Erythroblast (primary cell): ENCODE measurements at regions not wholly inside any gene's neighbourhood (a gene's known extent, or its start where the extent isn't known, plus 50 kb on each side); places are given as distances from the start of the nearest gene placed in this dataset.

Experiments used
- GATA1 ChIP-seq: IDR thresholded peaks from 2 replicates; pipeline ENCODE4 v1.6.1; 2011; ENCODE audit warnings: low read depth, mild to moderate bottlenecking, control low read depth, low read length, moderate library complexity
- POLR2A ChIP-seq: IDR thresholded peaks from 2 replicates; pipeline ENCODE4 v1.6.1; 2011; ENCODE audit warnings: mild to moderate bottlenecking, low read length

- TF ChIP-seq POLR2A (no peak), GATA1 (no peak)
These were observed 533.2 kb upstream of the GBE1 start for GRCh38 chr3:82294609-82295008.
